ENCODE measurements at regions not wholly inside any gene's neighbourhood (a gene's known extent, or its start where the extent isn't known, plus 50 kb on each side); places are given as distances from the start of the nearest gene placed in this dataset.

- Mint-ChIP-seq H3K4me3 (no peak overlapping the region), H3K27ac (no peak overlapping the region), H3K9me3 (no peaks in the 10 kb centered on the region), H3K27me3 (peaks cover 23% of the 10 kb centered on the region), H3K4me1 (peaks cover 33% of the 10 kb centered on the region)
- DNase-seq = peak; percentile 27 to 31
- peak; percentile 82 for ATAC-seq
These were observed 133.2 kb upstream of the RPS6KA2 start for GRCh38 chr6:166760288-166760687.

- ATAC-seq (no peak), DNase-seq (no peak)
- peaks cover 33% of the 10 kb centered on the region for H3K4me1 Mint-ChIP-seq
- peak overlapping the region; percentile 8 to 70 for H3K4me3 Mint-ChIP-seq
- no peaks in the 10 kb centered on the region for H3K9me3 Mint-ChIP-seq
- no peak overlapping the region for H3K27ac Mint-ChIP-seq
- H3K27me3 Mint-ChIP-seq = peaks cover 23% of the 10 kb centered on the region
These were observed 131.2 kb upstream of the RPS6KA2 start for GRCh38 chr6:166758136-166758704.

GRCh38 chr6:166757232-166758135, 130.4 kb upstream of the RPS6KA2 start:
- Mint-ChIP-seq H3K27me3 (peaks cover 23% of the 10 kb centered on the region), H3K4me1 (peaks cover 33% of the 10 kb centered on the region), H3K27ac (peak overlapping the region; percentile 42 to 89), H3K4me3 (peak overlapping the region; percentile 8 to 70), H3K9me3 (no peaks in the 10 kb centered on the region)
- DNase-seq (no peak), ATAC-seq (peak; percentile 61)

GRCh38 chr6:166754218-166755030, 127.4 kb upstream of the RPS6KA2 start:
- H3K4me3 Mint-ChIP-seq = no peak overlapping the region
- ATAC-seq (no peak), DNase-seq (no peak)
- peaks cover 39% of the 10 kb centered on the region for H3K27me3 Mint-ChIP-seq
- H3K9me3 Mint-ChIP-seq = no peaks in the 10 kb centered on the region
- H3K4me1 Mint-ChIP-seq = peaks cover 38% of the 10 kb centered on the region
- peak overlapping the region in 1 of 2 donors; percentile 69 for H3K27ac Mint-ChIP-seq

GRCh38 chr6:166752928-166753721, 126.1 kb upstream of the RPS6KA2 start:
- DNase-seq (no peak), ATAC-seq (no peak)
- H3K27ac Mint-ChIP-seq = no peak overlapping the region
- H3K27me3 Mint-ChIP-seq = peaks cover 31% of the 10 kb centered on the region
- peaks cover 27% of the 10 kb centered on the region for H3K4me1 Mint-ChIP-seq
- no peaks in the 10 kb centered on the region for H3K9me3 Mint-ChIP-seq
- H3K4me3 Mint-ChIP-seq = no peak overlapping the region

GRCh38 chr6:166752097-166752496, 125.0 kb upstream of the RPS6KA2 start:
- H3K27me3 Mint-ChIP-seq = peaks cover 21% of the 10 kb centered on the region
- no peak overlapping the region for H3K27ac Mint-ChIP-seq
- H3K9me3 Mint-ChIP-seq = no peaks in the 10 kb centered on the region
- no peak overlapping the region for H3K4me3 Mint-ChIP-seq
- peaks cover 17% of the 10 kb centered on the region for H3K4me1 Mint-ChIP-seq
- DNase-seq (no peak), ATAC-seq (no peak)

- peak; percentile 74 for ATAC-seq
- H3K4me1 Mint-ChIP-seq = peaks cover 15% of the 10 kb centered on the region
- DNase-seq = peak in 1 of 2 donors; percentile 21
- H3K4me3 Mint-ChIP-seq = peak overlapping the region in 1 of 2 donors; percentile 56
- peak overlapping the region in 1 of 2 donors; percentile 69 for H3K27ac Mint-ChIP-seq
- H3K9me3 Mint-ChIP-seq = no peaks in the 10 kb centered on the region
- H3K27me3 Mint-ChIP-seq = peaks cover 16% of the 10 kb centered on the region
These were observed 124.1 kb upstream of the RPS6KA2 start for GRCh38 chr6:166751051-166751595.

GRCh38 chr6:166750108-166750793, 123.2 kb upstream of the RPS6KA2 start:
- Mint-ChIP-seq H3K27ac (peak overlapping the region in 1 of 2 donors; percentile 74), H3K4me3 (no peak overlapping the region), H3K4me1 (peaks cover 15% of the 10 kb centered on the region), H3K27me3 (peaks cover 16% of the 10 kb centered on the region), H3K9me3 (no peaks in the 10 kb centered on the region)
- peak; percentile 22 for ATAC-seq
- DNase-seq = no peak

- Mint-ChIP-seq H3K27me3 (peaks cover 16% of the 10 kb centered on the region), H3K9me3 (no peaks in the 10 kb centered on the region), H3K27ac (no peak overlapping the region), H3K4me1 (peaks cover 15% of the 10 kb centered on the region), H3K4me3 (no peak overlapping the region)
- ATAC-seq (no peak), DNase-seq (no peak)
These were observed 122.6 kb upstream of the RPS6KA2 start for GRCh38 chr6:166749666-166750065.

GRCh38 chr6:166747644-166748595, 120.9 kb upstream of the RPS6KA2 start:
- peaks cover 15% of the 10 kb centered on the region for H3K4me1 Mint-ChIP-seq
- no peak overlapping the region for H3K4me3 Mint-ChIP-seq
- H3K27me3 Mint-ChIP-seq = peaks cover 16% of the 10 kb centered on the region
- DNase-seq = no peak
- ATAC-seq = no peak
- no peaks in the 10 kb centered on the region for H3K9me3 Mint-ChIP-seq
- peak overlapping the region in 1 of 2 donors; percentile 27 for H3K27ac Mint-ChIP-seq

GRCh38 chr6:166745801-166746668, 119.0 kb upstream of the RPS6KA2 start:
- Mint-ChIP-seq H3K4me1 (peaks cover 11% of the 10 kb centered on the region), H3K27ac (no peak overlapping the region), H3K4me3 (no peak overlapping the region), H3K9me3 (no peaks in the 10 kb centered on the region), H3K27me3 (peaks cover 11% of the 10 kb centered on the region)
- ATAC-seq (no peak), DNase-seq (no peak)

- DNase-seq (no peak), ATAC-seq (peak; percentile 46)
- H3K4me1 Mint-ChIP-seq = no peaks in the 10 kb centered on the region
- H3K27me3 Mint-ChIP-seq = no peaks in the 10 kb centered on the region
- H3K9me3 Mint-ChIP-seq = no peaks in the 10 kb centered on the region
- H3K27ac Mint-ChIP-seq = no peak overlapping the region
- H3K4me3 Mint-ChIP-seq = no peak overlapping the region
These were observed 117.4 kb upstream of the RPS6KA2 start for GRCh38 chr6:166744223-166745134.

Measured in stimulated activated naive CD8-positive, alpha-beta T cell treated with anti-CD3 and anti-CD28 coated beads, Interleukin-15, amount 100 ng/mL, for 72 hours (primary cell).